DND-41 (cell line): ENCODE measurements at regions not wholly inside any gene's neighbourhood (a gene's known extent, or its start where the extent isn't known, plus 50 kb on each side); places are given as distances from the start of the nearest gene placed in this dataset.

ENCODE experiments used
- ATAC-seq: fragments of 200-7000 bp; cut with Tn5 transposase; 3 replicates; pipeline ENCODE4 v1.9.1; 2021; ENCODE audit warnings: low read depth; ENCODE audit not compliant: insufficient read depth
- DNase-seq: peaks from one replicate; pipeline ENCODE4 v3.0.0-alpha.2; 2020
- H2AFZ ChIP-seq: 2 replicates; pipeline ENCODE4 v1.6.0; 2012; ENCODE audit warnings: low read depth, low read length
- H3K27ac ChIP-seq: 2 replicates; pipeline ENCODE4 v1.5.1; 2012; ENCODE audit warnings: low read length, inconsistent platforms
- H3K27me3 ChIP-seq: fragments of 200-600 bp; sonication (generic); 2 replicates; pipeline ENCODE4 v1.6.0; 2012; ENCODE audit warnings: low read length, mild to moderate bottlenecking, inconsistent platforms; ENCODE audit not compliant: insufficient read depth, poor library complexity
- H3K36me3 ChIP-seq: 2 replicates; pipeline ENCODE4 v1.5.1; 2012; ENCODE audit warnings: low read length, inconsistent platforms; ENCODE audit not compliant: insufficient read depth
- H3K4me1 ChIP-seq: 2 replicates; pipeline ENCODE4 v1.5.1; 2012; ENCODE audit warnings: mild to moderate bottlenecking, low read length; ENCODE audit not compliant: insufficient read depth
- H3K4me2 ChIP-seq: 2 replicates; pipeline ENCODE4 v1.6.0; 2012; ENCODE audit warnings: mild to moderate bottlenecking, moderate library complexity, low read length, inconsistent platforms; ENCODE audit not compliant: insufficient read depth
- H3K4me3 ChIP-seq, 2 experiments: fragments of 200-600 bp in 1 of 2; shearing (Covaris generic) in 1 of 2; 2 replicates each; pipeline ENCODE4 v1.5.1; 2012 to 2016; ENCODE audit warnings: inconsistent platforms in 2 of 2, low read length in 2 of 2, mild to moderate bottlenecking in 2 of 2, low read depth in 1 of 2, moderate library complexity in 1 of 2
- H3K79me2 ChIP-seq: 2 replicates; pipeline ENCODE4 v1.6.0; 2012; ENCODE audit warnings: low read length, inconsistent platforms; ENCODE audit not compliant: insufficient read depth
- H3K9ac ChIP-seq: 2 replicates; pipeline ENCODE4 v1.6.0; 2012; ENCODE audit warnings: low read depth, mild to moderate bottlenecking, inconsistent platforms, low read length, moderate library complexity
- H3K9me3 ChIP-seq: 2 replicates; pipeline ENCODE4 v1.5.1; 2012; ENCODE audit warnings: low read length, moderate library complexity, mild to moderate bottlenecking, inconsistent platforms; ENCODE audit not compliant: insufficient read depth, severe bottlenecking
- H4K20me1 ChIP-seq: 2 replicates; pipeline ENCODE4 v1.6.0; 2012; ENCODE audit warnings: low read length; ENCODE audit not compliant: insufficient read depth
- EZH2 ChIP-seq: IDR thresholded peaks from 3 replicates; pipeline ENCODE4 v1.6.1; 2012; ENCODE audit warnings: borderline replicate concordance, low read depth, mild to moderate bottlenecking, moderate library complexity, low read length, inconsistent platforms; ENCODE audit not compliant: severe bottlenecking
- TF ChIP-seq, protein P1 (sequence below): IDR thresholded peaks from 2 replicates; pipeline ENCODE4 v1.5.1; 2012; ENCODE audit warnings: borderline replicate concordance, low read length, moderate library complexity, mild to moderate bottlenecking; ENCODE audit not compliant: poor library complexity, severe bottlenecking; ENCODE audit errors: extremely low read depth

- no peak overlapping the region for H3K27ac ChIP-seq
- no peaks in the 10 kb centered on the region for H3K36me3 ChIP-seq
- no peak overlapping the region for H3K4me2 ChIP-seq
- H3K9me3 ChIP-seq, result no peaks in the 10 kb centered on the region
- no peak overlapping the region for H2AFZ ChIP-seq
- H3K4me1 ChIP-seq, result peaks cover 13% of the 10 kb centered on the region
- DNase-seq (no peak), ATAC-seq (no peak)
- no peaks in the 10 kb centered on the region for H4K20me1 ChIP-seq
- no peak overlapping the region for H3K9ac ChIP-seq
- H3K4me3 ChIP-seq, result no peak overlapping the region
- TF ChIP-seq EZH2, result no peak
- TF ChIP-seq, protein P1, sequence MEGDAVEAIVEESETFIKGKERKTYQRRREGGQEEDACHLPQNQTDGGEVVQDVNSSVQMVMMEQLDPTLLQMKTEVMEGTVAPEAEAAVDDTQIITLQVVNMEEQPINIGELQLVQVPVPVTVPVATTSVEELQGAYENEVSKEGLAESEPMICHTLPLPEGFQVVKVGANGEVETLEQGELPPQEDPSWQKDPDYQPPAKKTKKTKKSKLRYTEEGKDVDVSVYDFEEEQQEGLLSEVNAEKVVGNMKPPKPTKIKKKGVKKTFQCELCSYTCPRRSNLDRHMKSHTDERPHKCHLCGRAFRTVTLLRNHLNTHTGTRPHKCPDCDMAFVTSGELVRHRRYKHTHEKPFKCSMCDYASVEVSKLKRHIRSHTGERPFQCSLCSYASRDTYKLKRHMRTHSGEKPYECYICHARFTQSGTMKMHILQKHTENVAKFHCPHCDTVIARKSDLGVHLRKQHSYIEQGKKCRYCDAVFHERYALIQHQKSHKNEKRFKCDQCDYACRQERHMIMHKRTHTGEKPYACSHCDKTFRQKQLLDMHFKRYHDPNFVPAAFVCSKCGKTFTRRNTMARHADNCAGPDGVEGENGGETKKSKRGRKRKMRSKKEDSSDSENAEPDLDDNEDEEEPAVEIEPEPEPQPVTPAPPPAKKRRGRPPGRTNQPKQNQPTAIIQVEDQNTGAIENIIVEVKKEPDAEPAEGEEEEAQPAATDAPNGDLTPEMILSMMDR, result no peak
- H3K79me2 ChIP-seq, result no peaks in the 10 kb centered on the region
- no peaks in the 10 kb centered on the region for H3K27me3 ChIP-seq
Observed at GRCh38 chr1:59149435-59149834, 147.5 kb upstream of the FGGY start.

DNA sequence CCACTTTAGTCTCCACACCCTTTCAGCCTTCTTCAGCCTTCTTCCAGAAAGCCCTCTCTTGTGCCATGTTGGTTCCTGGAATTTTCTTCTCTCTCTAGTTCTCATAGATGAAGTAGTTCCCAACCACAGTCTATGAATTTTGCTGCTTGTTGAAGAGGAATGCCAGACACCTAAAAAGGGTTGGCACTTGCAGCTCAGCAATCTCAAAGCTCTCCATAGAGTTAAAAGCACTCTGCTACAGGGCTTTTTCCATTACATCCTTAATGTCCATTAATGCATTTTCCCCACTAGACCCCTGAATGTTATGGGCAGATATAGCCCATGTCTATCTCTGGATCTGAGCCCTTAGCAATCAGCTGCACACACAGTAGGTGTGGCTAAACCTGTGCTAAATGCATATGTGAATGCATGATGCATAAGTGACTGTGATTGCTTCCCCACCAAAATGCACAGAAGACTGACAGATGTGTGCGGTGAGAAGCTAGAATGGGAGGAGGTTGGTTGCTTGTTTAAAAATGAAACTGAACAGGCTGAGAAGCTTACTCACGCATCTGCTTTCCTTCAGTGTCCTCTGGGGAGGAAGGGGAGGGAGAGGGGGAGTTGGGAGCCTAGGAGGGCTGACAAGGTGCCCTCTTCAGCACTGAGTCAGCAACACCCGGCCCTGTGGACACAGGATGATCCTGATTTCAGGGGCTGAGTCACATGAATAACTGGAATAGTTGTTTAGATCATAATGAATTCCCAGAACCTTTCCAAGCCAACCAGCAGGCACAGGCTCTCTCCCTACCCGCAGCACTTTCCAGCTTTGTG is 146.1 kb upstream of the FGGY start:
- H3K79me2 ChIP-seq, result no peaks in the 10 kb centered on the region
- H3K4me3 ChIP-seq, result peak overlapping the region in 1 of 2 experiments; percentile 45; a peak in 2 of 4 replicates
- no peak for TF ChIP-seq EZH2
- TF ChIP-seq, protein P1, result no peak

GRCh38 chr1:59151387-59151761 is 145.5 kb upstream of the FGGY start:
- H2AFZ ChIP-seq, result peak overlapping the region; percentile 50; the same call in 1 of the 2 replicates
- peak overlapping the region in 1 of 2 experiments; percentile 45; a peak in 2 of 4 replicates for H3K4me3 ChIP-seq
- H3K4me1 ChIP-seq, result peaks cover 13% of the 10 kb centered on the region
- no peaks in the 10 kb centered on the region for H3K79me2 ChIP-seq
- no peaks in the 10 kb centered on the region for H4K20me1 ChIP-seq
- H3K27ac ChIP-seq, result peak overlapping the region; percentile 60
- peak overlapping the region; percentile 27 for H3K9ac ChIP-seq
- DNase-seq (no peak), ATAC-seq (peak; percentile 1; the same call in 2 of the 3 replicates)
- H3K4me2 ChIP-seq, result peak overlapping the region; percentile 68
- no peaks in the 10 kb centered on the region for H3K36me3 ChIP-seq
- H3K27me3 ChIP-seq, result no peaks in the 10 kb centered on the region
- H3K9me3 ChIP-seq, result no peaks in the 10 kb centered on the region
- TF ChIP-seq, protein P1, result no peak
- TF ChIP-seq EZH2, result no peak

More for the DNA sequence above, 146.1 kb upstream of the FGGY start:
- peak overlapping the region; percentile 27 for H3K9ac ChIP-seq
- H2AFZ ChIP-seq, result peak overlapping the region; percentile 50
- no peaks in the 10 kb centered on the region for H3K36me3 ChIP-seq
- no peaks in the 10 kb centered on the region for H3K27me3 ChIP-seq
- peak overlapping the region; percentile 68 for H3K4me2 ChIP-seq
- H4K20me1 ChIP-seq, result no peaks in the 10 kb centered on the region
- H3K4me1 ChIP-seq, result peaks cover 13% of the 10 kb centered on the region
- H3K9me3 ChIP-seq, result no peaks in the 10 kb centered on the region
- ATAC-seq, result peak; percentile 97
- H3K27ac ChIP-seq, result peak overlapping the region; percentile 60
- peak; percentile 77 for DNase-seq
